MCF 10A (cell line): ENCODE measurements at regions not wholly inside any gene's neighbourhood (a gene's known extent, or its start where the extent isn't known, plus 50 kb on each side); places are given as distances from the start of the nearest gene placed in this dataset.

Source experiments
- BruUV-seq: library from RNA; stranded (reverse); fragments of 400-500 nt; replicated peaks from 2 replicates; lab custom pipeline; 2021; lab: Mats Ljungman, UMichigan
- CTCF ChIA-PET: fragments of 300-600 bp; sonication (Branson Sonifier 250); formaldehyde crosslinking; extraction: SDS; loops from one replicate; lab custom pipeline; 2021; ENCODE audit warnings: antibody characterized with exemption, inconsistent platforms; lab: Yijun Ruan, JAX
- POLR2A ChIA-PET: fragments of 300-600, 350-650 bp; sonication (Branson Sonifier 250); formaldehyde crosslinking; extraction: SDS; loops from one replicate; lab custom pipeline; 2020; ENCODE audit warnings: antibody characterized with exemption, inconsistent platforms; lab: Yijun Ruan, JAX
- DNase-seq: peaks from one replicate; pipeline ENCODE4 v3.0.0-alpha.2; 2018; ENCODE audit not compliant: unreplicated experiment
- H3K27ac Mint-ChIP-seq: one replicate; pipeline ENCODE4 v1.8.0; 2022; ENCODE audit warnings: mild to moderate bottlenecking, low read depth, mixed read lengths; ENCODE audit not compliant: unreplicated experiment
- H3K27me3 Mint-ChIP-seq: one replicate; pipeline ENCODE4 v1.8.0; 2022; ENCODE audit warnings: mixed read lengths; ENCODE audit not compliant: insufficient read depth, unreplicated experiment
- H3K36me3 Mint-ChIP-seq: one replicate; pipeline ENCODE4 v1.8.0; 2022; ENCODE audit warnings: mild to moderate bottlenecking, moderate library complexity, mixed read lengths; ENCODE audit not compliant: insufficient read depth, unreplicated experiment
- H3K4me1 Mint-ChIP-seq: one replicate; pipeline ENCODE4 v1.8.0; 2022; ENCODE audit warnings: mixed read lengths; ENCODE audit not compliant: insufficient read depth, unreplicated experiment
- H3K4me3 Mint-ChIP-seq: one replicate; pipeline ENCODE4 v1.8.0; 2022; ENCODE audit warnings: mild to moderate bottlenecking, moderate library complexity, mixed read lengths; ENCODE audit not compliant: unreplicated experiment
- H3K9me3 Mint-ChIP-seq: one replicate; pipeline ENCODE4 v1.8.0; 2022; ENCODE audit warnings: mixed read lengths; ENCODE audit not compliant: unreplicated experiment
- CTCF ChIP-seq: fragments of 200-600 bp; IDR thresholded peaks from one replicate; pipeline ENCODE4 v1.8.0; 2022; ENCODE audit warnings: antibody characterized with exemption, mild to moderate bottlenecking; ENCODE audit not compliant: unreplicated experiment
- intact Hi-C: fragments of 100-400 bp; cut with micrococcal nuclease; formaldehyde crosslinking; loops from 2 replicates; pipeline ENCODE4 v1.14.1; 2022

GRCh38 chr6:45743028-45743615 lies 272.5 kb downstream of the CLIC5 start:
- H3K4me1 Mint-ChIP-seq: no peaks in the 10 kb centered on the region
- H3K27me3 Mint-ChIP-seq: no peaks in the 10 kb centered on the region
- TF ChIP-seq CTCF: no peak
- no peaks in the 10 kb centered on the region for H3K36me3 Mint-ChIP-seq
- no TSS peak for BruUV-seq
- intact Hi-C loops: no loop called here
- H3K4me3 Mint-ChIP-seq: no peak overlapping the region
- H3K9me3 Mint-ChIP-seq: peaks cover 9% of the 10 kb centered on the region
- ChIA-PET POLR2A (no interaction called here), CTCF (interaction anchor here (0.8 to 1.6 kb wide), 3 partner anchors 10 to 1267 kb away, joined by 3 to 4 read pairs (median 3); no protein-coding TSS in a partner anchor)
- no peak for DNase-seq
- H3K27ac Mint-ChIP-seq: no peak overlapping the region

- no peak for DNase-seq
- Mint-ChIP-seq H3K4me1 (no peaks in the 10 kb centered on the region), H3K4me3 (no peak overlapping the region), H3K9me3 (peaks cover 5% of the 10 kb centered on the region), H3K27me3 (no peaks in the 10 kb centered on the region), H3K27ac (no peak overlapping the region), H3K36me3 (no peaks in the 10 kb centered on the region)
- ChIA-PET POLR2A (no interaction called here), CTCF (interaction anchor here (0.7 to 1.6 kb wide), 4 partner anchors 10 to 1267 kb away, joined by 3 to 4 read pairs (median 3); no protein-coding TSS in a partner anchor)
- BruUV-seq: no TSS peak
- intact Hi-C loops: no loop called here
- no peak for TF ChIP-seq CTCF
Observed at GRCh38 chr6:45742591-45742990, 273.1 kb downstream of the CLIC5 start.

GRCh38 chr6:45741437-45742171 lies 274.1 kb downstream of the CLIC5 start:
- Mint-ChIP-seq H3K36me3 (no peaks in the 10 kb centered on the region), H3K4me3 (no peak overlapping the region), H3K27ac (no peak overlapping the region), H3K27me3 (no peaks in the 10 kb centered on the region), H3K9me3 (no peaks in the 10 kb centered on the region), H3K4me1 (no peaks in the 10 kb centered on the region)
- intact Hi-C loops: no loop called here
- ChIA-PET CTCF (interaction anchor here (0.5 to 1.5 kb wide), 4 partner anchors 27 to 1266 kb away, joined by 3 to 4 read pairs (median 3); no protein-coding TSS in a partner anchor), POLR2A (no interaction called here)
- no peak for TF ChIP-seq CTCF
- DNase-seq: no peak
- BruUV-seq: no TSS peak

- Mint-ChIP-seq H3K27ac (no peak overlapping the region), H3K27me3 (peaks cover 5% of the 10 kb centered on the region), H3K36me3 (no peaks in the 10 kb centered on the region), H3K9me3 (no peaks in the 10 kb centered on the region), H3K4me3 (no peak overlapping the region), H3K4me1 (no peaks in the 10 kb centered on the region)
- TF ChIP-seq CTCF: no peak
- DNase-seq: no peak
- CTCF ChIA-PET: no interaction called here
- POLR2A ChIA-PET: no interaction called here
- intact Hi-C loops: no loop called here
- no TSS peak for BruUV-seq
Observed at GRCh38 chr6:45739058-45739457, 276.6 kb downstream of the CLIC5 start.
